Muscle layer of duodenum (tissue), 2 donors: ENCODE measurements at regions not wholly inside any gene's neighbourhood (a gene's known extent, or its start where the extent isn't known, plus 50 kb on each side); places are given as distances from the start of the nearest gene placed in this dataset.
"Not testable (repeated sequence)": the region's sequence is repeated elsewhere in the genome, so short reads cannot be mapped to it uniquely, and the experiment has no call there.

Source experiments
- H3K27ac ChIP-seq: one replicate; pipeline ENCODE4 v1.7.0; 2013; ENCODE audit warnings: mild to moderate bottlenecking, low read length
- H3K27me3 ChIP-seq: one replicate; pipeline ENCODE4 v1.7.0; 2013; ENCODE audit warnings: low read depth, mild to moderate bottlenecking, control low read depth, low read length
- H3K36me3 ChIP-seq, 2 donors: one replicate each; pipeline ENCODE4 v1.7.0; 2013; ENCODE audit warnings: low read length in 2 of 2, control low read depth in 1 of 2, mild to moderate bottlenecking in 1 of 2; ENCODE audit not compliant: insufficient read depth in 2 of 2, control insufficient read depth in 1 of 2
- H3K4me1 ChIP-seq, 2 donors: one replicate each; pipeline ENCODE4 v1.7.0; 2013; ENCODE audit warnings: low read length in 2 of 2, mild to moderate bottlenecking in 2 of 2, control low read depth in 1 of 2, moderate library complexity in 1 of 2; ENCODE audit not compliant: insufficient read depth in 2 of 2, control insufficient read depth in 1 of 2
- H3K4me3 ChIP-seq, 2 donors: one replicate each; pipeline ENCODE4 v1.7.0; 2013; ENCODE audit warnings: low read length in 2 of 2, low read depth in 1 of 2, mild to moderate bottlenecking in 1 of 2
- H3K9me3 ChIP-seq, 2 donors: one replicate each; pipeline ENCODE4 v1.7.0; 2013; ENCODE audit warnings: low read length in 2 of 2, control low read depth in 1 of 2, mild to moderate bottlenecking in 1 of 2; ENCODE audit not compliant: control insufficient read depth in 1 of 2
- donor health status: healthy.

DNA sequence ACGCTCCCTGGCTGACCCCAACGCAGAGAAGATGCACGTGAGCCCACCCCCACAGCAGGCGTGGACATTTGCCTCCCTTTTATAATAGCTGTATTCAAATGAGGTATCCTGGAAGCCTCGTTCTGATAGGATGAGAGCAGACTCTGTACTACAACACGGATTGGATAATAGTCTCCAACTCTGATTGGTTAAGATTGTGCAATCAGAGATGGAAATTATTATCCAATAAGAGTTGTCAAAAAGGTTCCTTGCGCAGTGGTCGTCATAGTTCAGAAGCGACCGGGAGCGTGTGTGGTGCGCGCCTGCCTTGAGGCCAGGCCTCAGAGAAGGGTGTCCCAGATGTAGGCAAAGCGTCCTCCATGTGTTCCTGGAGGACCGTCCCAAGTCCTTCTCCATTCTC lies 104.6 kb downstream of the USP22 start:
- Histone ChIP-seq H3K4me3 (no peak overlapping the region), H3K27me3 (no peaks in the 10 kb centered on the region), H3K36me3 (no peaks in the 10 kb centered on the region), H3K4me1 (peaks cover 0 to 5% of the 10 kb centered on the region in 2 donors), H3K9me3 (no peaks in the 10 kb centered on the region), H3K27ac (no peak overlapping the region)

DNA sequence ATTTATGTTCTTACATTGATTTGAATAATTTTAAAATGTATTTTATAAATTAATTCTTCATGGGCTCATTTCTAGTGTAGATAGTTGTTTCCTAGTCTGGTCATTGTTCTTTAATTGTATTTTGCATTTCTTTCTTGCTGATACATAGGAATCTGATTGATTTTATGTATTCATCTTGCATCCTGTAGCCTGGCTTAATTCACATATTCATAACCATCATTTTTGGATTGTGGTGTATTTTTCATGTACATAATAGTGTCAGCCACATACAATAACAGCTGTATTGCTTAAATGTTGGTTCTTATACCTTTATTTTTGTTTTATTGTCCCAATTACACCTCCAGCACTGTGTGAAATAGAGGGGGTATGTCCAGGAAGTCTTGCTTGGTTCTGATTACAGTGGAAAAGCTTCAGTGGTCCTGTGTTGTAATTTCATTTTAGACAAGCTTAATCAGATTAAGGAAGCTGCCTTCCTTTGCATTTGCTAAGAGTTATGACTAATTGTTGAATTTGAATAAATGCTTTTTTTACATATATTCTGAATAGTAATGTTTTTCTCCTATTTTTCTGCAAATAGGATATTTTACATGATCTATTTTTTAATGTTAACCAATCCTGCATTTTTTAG lies 103.7 kb downstream of the USP22 start:
- Histone ChIP-seq H3K9me3 (no peaks in the 10 kb centered on the region), H3K27ac (no peak overlapping the region), H3K4me1 (peaks cover 0 to 5% of the 10 kb centered on the region in 2 donors), H3K36me3 (no peaks in the 10 kb centered on the region), H3K4me3 (no peak overlapping the region), H3K27me3 (no peaks in the 10 kb centered on the region)

DNA sequence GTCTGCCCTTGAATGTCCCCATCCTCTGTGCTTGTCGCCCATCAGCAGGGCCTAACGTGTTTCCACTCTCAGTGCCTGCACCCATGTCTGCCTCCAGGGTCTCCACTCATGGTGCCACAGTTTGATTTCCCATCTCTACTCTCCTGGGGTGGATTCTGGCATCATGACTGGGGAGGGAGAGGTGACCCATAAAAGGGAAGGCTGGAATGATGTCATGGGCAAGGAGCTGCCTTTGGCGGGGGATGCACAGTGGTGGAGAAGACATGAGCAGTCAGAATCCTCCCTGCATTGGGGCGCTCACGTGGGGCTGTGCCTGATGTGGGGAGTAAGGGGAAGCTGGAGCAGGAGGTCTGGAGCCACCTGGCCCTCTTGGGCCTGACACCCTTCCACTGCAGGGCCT lies 100.9 kb downstream of the USP22 start:
- Histone ChIP-seq H3K27me3 (no peaks in the 10 kb centered on the region), H3K36me3 (no peaks in the 10 kb centered on the region), H3K27ac (no peak overlapping the region), H3K4me3 (no peak overlapping the region), H3K4me1 (no peaks in the 10 kb centered on the region), H3K9me3 (no peaks in the 10 kb centered on the region)

DNA sequence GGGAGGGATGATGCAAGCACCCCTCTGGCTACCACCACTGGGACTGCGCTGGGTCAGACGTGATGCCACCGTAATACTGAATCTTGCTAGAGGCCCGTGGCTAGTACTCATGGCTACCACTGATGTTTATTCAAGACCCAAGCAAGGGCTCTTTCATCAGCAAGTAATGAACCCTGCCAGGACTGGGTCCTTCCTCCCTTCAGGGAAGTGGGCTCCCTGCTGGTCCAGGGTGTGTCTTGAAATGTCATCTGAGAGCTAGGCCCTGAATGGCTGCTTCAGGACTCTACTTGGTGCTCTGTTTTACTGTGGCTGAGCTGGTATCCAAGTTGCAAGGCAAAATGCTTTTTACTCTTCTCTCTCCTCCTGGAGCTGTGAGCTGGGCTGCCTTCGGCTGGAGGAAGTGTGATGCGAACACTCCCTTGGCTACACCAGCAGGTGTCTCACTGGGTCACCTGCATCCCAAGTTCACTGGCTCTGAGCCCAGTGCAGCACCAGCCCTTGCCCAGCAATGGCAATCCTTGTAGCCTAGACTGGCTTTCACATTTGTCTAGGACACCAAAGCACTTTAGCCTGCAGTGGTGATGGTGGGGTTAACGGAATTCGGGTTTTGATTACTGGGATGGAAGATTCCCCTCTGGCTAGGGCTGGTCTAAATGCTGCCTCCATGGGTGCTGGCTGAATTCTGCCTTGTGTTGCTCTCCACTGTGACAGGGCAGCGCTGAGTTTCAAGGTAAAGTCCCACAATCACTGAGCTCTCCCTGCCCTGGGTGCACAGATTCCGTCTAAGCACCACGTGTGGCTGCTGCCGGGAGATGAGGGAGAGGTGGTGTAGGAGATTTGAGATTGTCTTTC lies 98.6 kb downstream of the USP22 start:
- Histone ChIP-seq H3K4me1 (no peaks in the 10 kb centered on the region), H3K4me3 (no peak overlapping the region), H3K36me3 (no peaks in the 10 kb centered on the region), H3K27ac (no peak overlapping the region), H3K27me3 (no peaks in the 10 kb centered on the region), H3K9me3 (no peaks in the 10 kb centered on the region)

DNA sequence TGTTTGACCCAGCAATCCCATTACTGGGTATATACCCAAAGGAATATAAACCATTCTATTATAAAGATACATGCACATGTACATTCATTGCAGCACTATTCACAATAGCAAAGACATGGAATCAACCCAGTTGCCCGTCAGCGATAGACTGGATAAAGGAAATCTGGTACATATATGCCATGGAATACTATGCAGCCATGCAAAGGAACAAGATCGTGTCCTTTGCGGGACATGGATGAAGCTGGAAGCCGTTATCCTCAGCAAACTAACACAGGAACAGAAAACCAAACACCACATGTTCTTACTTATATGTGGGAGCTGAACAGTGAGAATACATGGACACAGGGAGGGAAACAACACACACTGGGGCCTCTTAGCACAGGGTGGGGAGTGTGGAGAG lies 95.1 kb downstream of the USP22 start:
- not testable (repeated sequence) for H3K4me3 ChIP-seq, H3K9me3 ChIP-seq, H3K36me3 ChIP-seq, H3K4me1 ChIP-seq, H3K27me3 ChIP-seq, H3K27ac ChIP-seq

DNA sequence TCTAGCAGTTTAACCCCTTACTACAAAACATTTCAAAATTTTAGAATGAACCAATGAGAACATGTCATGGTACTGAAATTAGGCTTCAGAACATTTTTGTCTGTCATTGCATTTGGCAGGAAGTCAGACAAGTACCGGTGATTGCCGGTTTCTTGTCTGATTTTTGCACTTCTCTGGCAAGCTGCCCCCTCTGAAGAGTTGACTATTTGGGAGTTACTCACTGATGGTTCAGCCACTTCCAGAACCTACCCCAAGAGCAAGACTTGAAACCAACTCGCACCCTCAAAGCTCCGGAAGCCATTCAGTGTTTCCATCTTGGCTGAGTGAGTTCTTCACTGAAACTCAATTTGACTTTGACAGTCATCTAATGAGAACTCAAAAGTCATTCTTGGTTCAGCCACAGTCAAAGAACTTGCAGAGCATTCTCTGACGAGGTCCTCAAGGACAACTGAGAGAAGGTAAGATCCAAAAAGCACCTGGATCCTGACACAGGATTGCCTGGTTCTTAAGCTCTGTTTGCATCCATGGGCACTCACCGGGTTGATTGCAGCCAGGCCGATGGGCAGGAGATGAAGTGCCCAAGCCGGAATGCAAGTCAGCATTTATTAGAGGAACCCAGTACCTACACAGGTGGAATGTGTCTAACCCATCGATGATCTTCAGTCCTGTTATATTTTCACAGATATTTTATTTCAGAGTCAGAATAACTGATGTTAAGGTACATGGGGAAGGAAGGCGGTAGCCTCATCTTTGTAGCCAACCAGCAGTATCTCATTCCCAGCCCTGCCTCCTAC lies 93.6 kb downstream of the USP22 start:
- Histone ChIP-seq H3K4me3 (no peak overlapping the region), H3K4me1 (no peaks in the 10 kb centered on the region), H3K9me3 (no peaks in the 10 kb centered on the region), H3K36me3 (no peaks in the 10 kb centered on the region), H3K27me3 (no peaks in the 10 kb centered on the region), H3K27ac (no peak overlapping the region)
